Calu3 (cell line): ENCODE measurements at regions not wholly inside any gene's neighbourhood (a gene's known extent, or its start where the extent isn't known, plus 50 kb on each side); places are given as distances from the start of the nearest gene placed in this dataset.
"Not testable (repeated sequence)": the region's sequence is repeated elsewhere in the genome, so short reads cannot be mapped to it uniquely, and the experiment has no call there.

Experiments used
- BruUV-seq: library from RNA; stranded (reverse); fragments of 400-500 nt; replicated peaks from 2 replicates; lab custom pipeline; 2021; lab: Mats Ljungman, UMichigan
- CTCF ChIA-PET: fragments of 300-600 bp; sonication (Branson Sonifier 250); formaldehyde crosslinking; loops from one replicate; lab custom pipeline; 2022; ENCODE audit warnings: antibody characterized with exemption; lab: Charles Lee
- DNase-seq: peaks from one replicate; pipeline ENCODE4 v3.0.0; 2022
- H3K27ac Mint-ChIP-seq: one replicate; pipeline ENCODE4 v1.8.0; 2022; ENCODE audit warnings: mixed read lengths; ENCODE audit not compliant: unreplicated experiment
- H3K27me3 Mint-ChIP-seq: one replicate; pipeline ENCODE4 v1.8.0; 2022; ENCODE audit warnings: mixed read lengths; ENCODE audit not compliant: unreplicated experiment
- H3K36me3 Mint-ChIP-seq: one replicate; pipeline ENCODE4 v1.8.0; 2022; ENCODE audit warnings: mild to moderate bottlenecking, moderate library complexity, mixed read lengths; ENCODE audit not compliant: insufficient read depth, unreplicated experiment
- H3K4me1 Mint-ChIP-seq: one replicate; pipeline ENCODE4 v1.8.0; 2022; ENCODE audit warnings: mild to moderate bottlenecking, low read depth, mixed read lengths; ENCODE audit not compliant: unreplicated experiment
- H3K4me3 Mint-ChIP-seq: one replicate; pipeline ENCODE4 v1.8.0; 2022; ENCODE audit warnings: mild to moderate bottlenecking, low read depth, moderate library complexity, mixed read lengths; ENCODE audit not compliant: unreplicated experiment
- H3K9me3 Mint-ChIP-seq: one replicate; pipeline ENCODE4 v1.8.0; 2022; ENCODE audit warnings: low read depth, mixed read lengths; ENCODE audit not compliant: unreplicated experiment
- intact Hi-C: fragments of 100-400 bp; cut with micrococcal nuclease; formaldehyde crosslinking; loops from one replicate; pipeline ENCODE4 v1.10.0; 2022; ENCODE audit not compliant: unreplicated experiment
- TF ChIP-seq, protein P1 (sequence below): fragments of 200-600 bp; IDR thresholded peaks from one replicate; pipeline ENCODE4 v1.8.0; 2022; ENCODE audit warnings: antibody characterized with exemption; ENCODE audit not compliant: unreplicated experiment

- CTCF ChIA-PET, result no interaction called here
- Mint-ChIP-seq H3K9me3 (peaks cover 3% of the 10 kb centered on the region), H3K4me1 (peaks cover 16% of the 10 kb centered on the region), H3K36me3 (no peaks in the 10 kb centered on the region), H3K27me3 (no peaks in the 10 kb centered on the region), H3K4me3 (no peak overlapping the region), H3K27ac (no peak overlapping the region)
- intact Hi-C loops, result no loop called here
- BruUV-seq, result no TSS peak
- DNase-seq, result no peak
- TF ChIP-seq, protein P1, sequence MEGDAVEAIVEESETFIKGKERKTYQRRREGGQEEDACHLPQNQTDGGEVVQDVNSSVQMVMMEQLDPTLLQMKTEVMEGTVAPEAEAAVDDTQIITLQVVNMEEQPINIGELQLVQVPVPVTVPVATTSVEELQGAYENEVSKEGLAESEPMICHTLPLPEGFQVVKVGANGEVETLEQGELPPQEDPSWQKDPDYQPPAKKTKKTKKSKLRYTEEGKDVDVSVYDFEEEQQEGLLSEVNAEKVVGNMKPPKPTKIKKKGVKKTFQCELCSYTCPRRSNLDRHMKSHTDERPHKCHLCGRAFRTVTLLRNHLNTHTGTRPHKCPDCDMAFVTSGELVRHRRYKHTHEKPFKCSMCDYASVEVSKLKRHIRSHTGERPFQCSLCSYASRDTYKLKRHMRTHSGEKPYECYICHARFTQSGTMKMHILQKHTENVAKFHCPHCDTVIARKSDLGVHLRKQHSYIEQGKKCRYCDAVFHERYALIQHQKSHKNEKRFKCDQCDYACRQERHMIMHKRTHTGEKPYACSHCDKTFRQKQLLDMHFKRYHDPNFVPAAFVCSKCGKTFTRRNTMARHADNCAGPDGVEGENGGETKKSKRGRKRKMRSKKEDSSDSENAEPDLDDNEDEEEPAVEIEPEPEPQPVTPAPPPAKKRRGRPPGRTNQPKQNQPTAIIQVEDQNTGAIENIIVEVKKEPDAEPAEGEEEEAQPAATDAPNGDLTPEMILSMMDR, result no peak
Observed at GRCh38 chr10:23780331-23780730, 341.5 kb downstream of the OTUD1 start.

- Mint-ChIP-seq H3K4me1 (no peaks in the 10 kb centered on the region), H3K27ac (no peak overlapping the region), H3K27me3 (no peaks in the 10 kb centered on the region), H3K36me3 (no peaks in the 10 kb centered on the region), H3K4me3 (no peak overlapping the region), H3K9me3 (peaks cover 3% of the 10 kb centered on the region)
- no peak for DNase-seq
- intact Hi-C loops, result no loop called here
- TF ChIP-seq, protein P1, result no peak
- no TSS peak for BruUV-seq
- CTCF ChIA-PET, result no interaction called here
Observed at GRCh38 chr10:23786594-23786993, 347.7 kb downstream of the OTUD1 start.

GRCh38 chr10:23793577-23793976 lies 354.7 kb downstream of the OTUD1 start:
- Mint-ChIP-seq H3K27ac (no peak overlapping the region), H3K27me3 (no peaks in the 10 kb centered on the region), H3K36me3 (no peaks in the 10 kb centered on the region), H3K4me3 (no peak overlapping the region), H3K9me3 (no peaks in the 10 kb centered on the region), H3K4me1 (no peaks in the 10 kb centered on the region)
- no TSS peak for BruUV-seq
- no peak for DNase-seq
- TF ChIP-seq, protein P1, result no peak
- intact Hi-C loops, result no loop called here
- CTCF ChIA-PET, result no interaction called here

DNA sequence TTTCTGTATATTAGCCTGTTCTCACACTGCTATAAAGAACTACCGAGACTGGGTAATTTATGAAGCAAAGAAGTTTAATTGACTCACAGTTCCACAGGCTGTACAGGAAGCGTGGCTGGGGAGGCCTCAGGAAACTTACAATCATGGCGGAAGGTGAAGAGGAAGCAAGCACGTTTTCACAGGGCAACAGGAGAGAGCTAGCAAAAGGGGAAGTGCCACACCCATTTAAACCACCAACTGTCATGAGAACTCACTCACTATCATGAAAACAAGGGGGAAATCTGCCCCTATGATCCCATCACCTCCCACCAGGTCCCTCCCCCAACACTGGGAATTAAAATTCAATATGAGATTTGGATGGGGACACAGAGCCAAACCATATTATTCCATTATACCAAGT lies 358.6 kb downstream of the OTUD1 start:
- intact Hi-C loops, H3K36me3 Mint-ChIP-seq, CTCF ChIA-PET, DNase-seq, H3K4me3 Mint-ChIP-seq, H3K4me1 Mint-ChIP-seq, H3K9me3 Mint-ChIP-seq, H3K27me3 Mint-ChIP-seq, BruUV-seq, H3K27ac Mint-ChIP-seq: not testable (repeated sequence)

DNA sequence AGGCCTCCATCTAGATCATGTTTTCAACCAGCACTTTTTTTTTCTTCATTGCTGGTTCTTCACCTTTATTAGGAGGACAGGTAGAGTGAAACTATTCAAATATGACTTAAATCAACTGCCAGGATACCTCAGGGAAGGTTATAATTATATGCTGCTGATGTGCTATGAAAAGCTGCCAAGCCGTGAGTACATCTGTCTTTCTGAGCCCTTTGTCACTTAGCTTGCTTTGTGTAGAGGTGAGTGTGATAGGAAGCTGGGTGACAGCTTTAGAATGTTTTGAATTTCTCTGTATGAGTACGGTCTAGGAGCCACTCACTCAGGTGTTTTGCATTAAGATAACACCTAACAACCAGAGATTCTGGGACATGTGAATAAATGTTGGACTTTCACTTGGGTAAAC lies 365.2 kb downstream of the OTUD1 start:
- Mint-ChIP-seq H3K27ac (no peak overlapping the region), H3K36me3 (no peaks in the 10 kb centered on the region), H3K27me3 (no peaks in the 10 kb centered on the region), H3K4me1 (no peaks in the 10 kb centered on the region), H3K9me3 (no peaks in the 10 kb centered on the region), H3K4me3 (no peak overlapping the region)
- TF ChIP-seq, protein P1, result no peak
- CTCF ChIA-PET, result no interaction called here
- no TSS peak for BruUV-seq
- intact Hi-C loops, result no loop called here
- no peak for DNase-seq
